GM12873 (cell line): ENCODE measurements at regions not wholly inside any gene's neighbourhood (a gene's known extent, or its start where the extent isn't known, plus 50 kb on each side); places are given as distances from the start of the nearest gene placed in this dataset.

Experiments
- TF ChIP-seq, protein P1 (sequence below): IDR thresholded peaks from 2 replicates; pipeline ENCODE4 v1.5.1; 2012; ENCODE audit warnings: low read depth, mild to moderate bottlenecking, moderate library complexity, low read length, control low read depth; ENCODE audit not compliant: insufficient read depth; ENCODE audit errors: missing control alignments

DNA sequence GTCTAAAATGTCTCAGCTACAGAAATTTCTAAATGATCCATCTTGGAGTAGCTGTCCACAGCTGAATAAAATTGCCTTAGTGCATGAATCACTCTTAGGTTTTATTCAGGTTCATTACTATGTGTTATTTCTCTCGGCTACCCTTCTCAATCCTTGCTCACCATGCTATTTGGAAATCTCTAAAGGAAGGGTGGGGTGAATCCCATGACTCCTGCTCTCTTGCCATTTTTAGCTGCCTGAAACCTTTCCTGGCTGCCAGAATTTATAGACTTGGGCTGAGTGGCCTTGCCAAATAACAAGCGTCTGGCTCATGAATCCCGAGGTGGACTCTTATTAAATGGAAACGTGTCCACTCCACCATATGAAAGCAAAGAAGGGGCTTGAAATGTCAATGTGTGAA is 936.1 kb upstream of the SOX9 start:
- TF ChIP-seq, protein P1, sequence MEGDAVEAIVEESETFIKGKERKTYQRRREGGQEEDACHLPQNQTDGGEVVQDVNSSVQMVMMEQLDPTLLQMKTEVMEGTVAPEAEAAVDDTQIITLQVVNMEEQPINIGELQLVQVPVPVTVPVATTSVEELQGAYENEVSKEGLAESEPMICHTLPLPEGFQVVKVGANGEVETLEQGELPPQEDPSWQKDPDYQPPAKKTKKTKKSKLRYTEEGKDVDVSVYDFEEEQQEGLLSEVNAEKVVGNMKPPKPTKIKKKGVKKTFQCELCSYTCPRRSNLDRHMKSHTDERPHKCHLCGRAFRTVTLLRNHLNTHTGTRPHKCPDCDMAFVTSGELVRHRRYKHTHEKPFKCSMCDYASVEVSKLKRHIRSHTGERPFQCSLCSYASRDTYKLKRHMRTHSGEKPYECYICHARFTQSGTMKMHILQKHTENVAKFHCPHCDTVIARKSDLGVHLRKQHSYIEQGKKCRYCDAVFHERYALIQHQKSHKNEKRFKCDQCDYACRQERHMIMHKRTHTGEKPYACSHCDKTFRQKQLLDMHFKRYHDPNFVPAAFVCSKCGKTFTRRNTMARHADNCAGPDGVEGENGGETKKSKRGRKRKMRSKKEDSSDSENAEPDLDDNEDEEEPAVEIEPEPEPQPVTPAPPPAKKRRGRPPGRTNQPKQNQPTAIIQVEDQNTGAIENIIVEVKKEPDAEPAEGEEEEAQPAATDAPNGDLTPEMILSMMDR: no peak

DNA sequence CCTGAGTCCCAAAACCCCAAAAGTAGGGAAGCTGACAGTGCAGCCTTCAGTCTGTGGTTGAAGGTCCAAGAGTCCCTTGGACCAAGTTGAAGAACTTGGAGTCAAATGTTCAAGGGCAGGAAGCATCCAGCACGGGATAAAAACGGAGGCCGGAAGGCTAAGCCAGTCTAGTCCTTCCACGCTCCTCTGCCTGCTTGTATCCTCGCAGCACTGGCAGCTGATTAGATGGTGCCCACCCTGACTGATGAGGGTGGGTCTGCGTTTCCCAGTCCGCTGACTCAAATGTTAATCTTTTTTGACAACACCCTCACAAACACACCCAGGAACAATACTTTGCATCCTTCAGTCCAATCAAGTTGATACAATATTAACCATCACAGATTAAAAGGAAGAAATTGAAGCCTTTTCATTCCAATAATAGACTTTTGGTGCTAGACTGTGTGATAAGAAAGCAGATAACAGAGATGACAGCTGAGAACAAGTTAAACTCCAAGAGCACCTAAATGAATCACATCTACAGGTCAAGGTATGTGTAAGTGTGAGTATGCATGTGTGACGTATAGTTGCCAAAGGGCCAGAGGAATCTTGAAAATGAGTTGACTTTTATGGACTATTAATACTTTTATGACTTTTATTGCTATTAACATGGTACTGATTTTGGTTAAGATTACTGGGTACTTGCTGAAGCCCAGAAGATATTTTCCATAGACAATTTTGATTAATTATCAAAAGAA is 933.5 kb upstream of the SOX9 start:
- TF ChIP-seq, protein P1: no peak

DNA sequence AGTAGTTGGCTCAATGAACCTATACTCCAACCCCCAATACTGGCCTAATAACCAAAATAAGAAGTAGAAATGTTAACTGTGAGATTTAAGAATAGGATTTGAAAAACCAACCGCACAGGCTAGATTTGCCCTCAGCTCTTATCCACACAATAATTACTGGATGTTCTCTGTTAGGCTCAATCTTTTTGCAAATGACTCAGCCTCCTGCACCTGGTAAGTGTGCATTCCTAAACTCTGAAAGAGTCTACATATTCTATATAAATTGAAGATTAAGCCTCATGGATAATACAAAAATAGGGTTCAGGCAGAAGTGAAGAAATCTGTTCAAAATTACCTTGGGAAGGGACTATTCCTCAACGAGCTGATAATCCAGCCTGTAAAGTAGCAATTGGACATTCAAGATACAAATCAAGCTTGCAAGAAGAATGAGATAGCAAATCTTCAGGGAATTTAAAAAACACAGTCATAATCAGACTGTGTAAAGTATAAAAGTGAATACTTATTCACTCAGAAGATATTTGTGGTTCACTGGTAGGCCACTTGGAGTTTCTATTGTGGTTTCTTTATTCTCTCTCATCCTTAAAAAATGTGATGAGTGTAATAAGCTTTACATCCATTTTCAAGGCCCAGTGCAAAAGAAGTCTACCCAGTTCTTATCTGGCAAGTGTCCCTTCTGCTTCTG is 931.9 kb upstream of the SOX9 start:
- TF ChIP-seq, protein P1: no peak

DNA sequence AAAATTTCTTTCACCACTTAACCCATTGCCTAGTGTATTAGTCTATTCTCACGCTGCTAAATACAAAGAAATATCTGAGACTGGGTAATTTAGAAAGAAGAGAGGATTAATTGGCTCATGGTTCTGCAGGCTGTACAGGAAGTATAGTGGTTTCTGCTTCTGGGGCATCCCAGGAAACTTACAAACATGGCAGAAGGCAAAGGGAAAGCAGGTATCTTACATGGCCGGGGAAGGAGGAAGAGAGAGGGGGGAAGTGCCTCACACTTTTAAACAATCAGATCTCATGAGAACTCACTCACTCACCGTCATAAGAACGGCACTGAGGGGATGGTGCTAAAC is 931.4 kb upstream of the SOX9 start:
- TF ChIP-seq, protein P1: no peak

DNA sequence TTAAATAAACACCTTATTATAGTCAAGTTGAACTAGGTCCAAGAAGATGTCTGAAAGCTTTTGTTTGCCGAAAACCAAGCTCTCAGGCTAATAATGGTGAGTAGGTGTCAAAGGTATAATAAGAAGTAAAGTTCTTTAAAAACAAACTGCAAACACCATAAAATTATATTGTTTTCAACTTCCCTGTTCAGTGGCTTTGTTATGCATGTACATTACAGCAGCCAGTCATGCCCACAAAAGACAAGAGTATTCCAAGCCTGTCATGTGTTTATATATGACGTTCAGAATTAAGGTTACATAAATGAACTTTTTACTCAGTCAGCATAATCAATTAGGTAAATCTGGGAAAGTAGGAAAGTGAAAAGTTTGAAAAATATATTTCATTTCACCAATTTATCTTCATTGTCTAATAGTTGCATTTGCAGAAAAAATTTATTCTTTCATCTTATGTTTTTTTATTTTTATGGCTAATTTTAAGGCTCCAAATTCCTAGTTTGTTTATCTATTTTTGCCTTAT is 928.7 kb upstream of the SOX9 start:
- TF ChIP-seq, protein P1: no peak

DNA sequence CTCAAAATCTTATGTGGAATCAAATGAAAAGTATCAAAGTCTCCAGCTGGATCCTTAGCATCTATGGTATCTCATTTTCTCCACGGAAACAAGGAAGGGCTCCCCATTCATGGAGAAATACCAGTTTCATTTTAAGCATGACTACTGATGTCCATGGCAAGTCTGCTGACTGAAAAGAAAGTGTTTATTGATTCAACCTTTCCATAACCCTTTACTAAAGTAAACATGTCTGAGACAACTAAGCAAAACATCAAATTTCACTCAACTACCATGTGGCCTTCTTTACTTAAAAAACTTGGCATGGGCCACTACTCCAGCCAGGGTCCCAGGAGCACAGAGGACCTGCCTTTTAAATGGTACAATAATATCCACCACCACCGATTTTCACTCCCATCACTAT is 928.0 kb upstream of the SOX9 start:
- TF ChIP-seq, protein P1: no peak

DNA sequence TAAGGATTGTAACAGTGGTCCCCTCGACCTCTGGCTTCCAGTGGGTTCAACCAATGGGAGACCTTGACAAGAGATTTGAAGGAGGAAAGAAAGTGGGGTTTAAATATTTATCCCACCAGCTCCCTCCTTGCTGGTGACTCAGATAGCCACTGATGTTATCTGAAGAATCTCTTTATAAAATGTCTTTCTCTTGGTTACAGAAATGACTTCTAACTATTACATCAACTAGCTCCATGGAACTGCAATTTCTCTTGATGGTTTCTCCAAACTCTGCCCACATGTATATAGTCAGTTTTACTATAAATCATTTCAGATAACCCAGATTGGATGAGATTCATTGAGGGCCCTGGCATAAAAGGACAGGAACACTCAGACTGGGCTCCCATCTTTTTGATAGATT is 920.2 kb upstream of the SOX9 start:
- TF ChIP-seq, protein P1: no peak
